ENCODE measurements at regions not wholly inside any gene's neighbourhood (a gene's known extent, or its start where the extent isn't known, plus 50 kb on each side); places are given as distances from the start of the nearest gene placed in this dataset.

DNA sequence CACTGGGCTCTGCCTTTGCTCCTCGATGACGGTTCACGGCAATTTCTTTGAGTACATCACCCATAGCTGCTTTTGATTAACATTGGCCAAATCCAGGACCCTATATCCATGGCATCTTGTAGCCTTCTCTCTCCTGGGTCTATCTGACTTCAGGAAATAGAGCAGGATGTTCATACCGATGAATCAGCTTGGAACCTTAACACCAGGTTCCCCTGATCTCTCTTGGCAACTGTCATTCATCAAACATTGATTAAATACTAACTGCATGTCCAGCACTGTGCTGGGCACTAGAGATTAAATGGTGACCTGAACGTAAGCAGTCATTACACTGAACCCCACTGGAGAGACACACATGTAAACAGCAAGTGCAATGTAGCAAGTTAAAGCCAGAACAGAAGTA lies 77.0 kb upstream of the MED13L start:
- no peaks in the 10 kb centered on the region for H3K9me3 ChIP-seq (ENCODE audit: low read depth)
- no peaks in the 10 kb centered on the region for H3K79me2 ChIP-seq
- no peak for DNase-seq (ENCODE audit: low spot score)
- no peaks in the 10 kb centered on the region for H3K27me3 ChIP-seq
- H2AFZ ChIP-seq: no peak overlapping the region
- H4K20me1 ChIP-seq (ENCODE audit: insufficient read depth, poor library complexity, severe bottlenecking): no peaks in the 10 kb centered on the region
- no peaks in the 10 kb centered on the region for H3K36me3 ChIP-seq (replicated peaks; ENCODE audit: insufficient read depth, low read depth)
- 97% methylated on average over 5 of the region's 5 CpGs for WGBS (ENCODE audit: low lambda C conversion rate, missing lambda C conversion rate)
- H3K4me3 ChIP-seq: no peak overlapping the region
- no peak for TF ChIP-seq CTCF (IDR thresholded peaks at IDR 0.05; ENCODE audit: poor library complexity)
- TF ChIP-seq EZH2 (IDR thresholded peaks at IDR 0.05; ENCODE audit: borderline replicate concordance): no peak
- TF ChIP-seq EZH2phosphoT487 (IDR thresholded peaks at IDR 0.05; ENCODE audit: low read depth, severe bottlenecking, unreplicated experiment): no peak
- H3K9me2 ChIP-seq (replicated peaks; ENCODE audit: insufficient read depth): no peaks in the 10 kb centered on the region
- peaks cover 14% of the 10 kb centered on the region for H3K4me1 ChIP-seq (ENCODE audit: insufficient read depth)
- H3K27ac ChIP-seq: no peak overlapping the region
- no peak overlapping the region for H3K4me2 ChIP-seq

DNA sequence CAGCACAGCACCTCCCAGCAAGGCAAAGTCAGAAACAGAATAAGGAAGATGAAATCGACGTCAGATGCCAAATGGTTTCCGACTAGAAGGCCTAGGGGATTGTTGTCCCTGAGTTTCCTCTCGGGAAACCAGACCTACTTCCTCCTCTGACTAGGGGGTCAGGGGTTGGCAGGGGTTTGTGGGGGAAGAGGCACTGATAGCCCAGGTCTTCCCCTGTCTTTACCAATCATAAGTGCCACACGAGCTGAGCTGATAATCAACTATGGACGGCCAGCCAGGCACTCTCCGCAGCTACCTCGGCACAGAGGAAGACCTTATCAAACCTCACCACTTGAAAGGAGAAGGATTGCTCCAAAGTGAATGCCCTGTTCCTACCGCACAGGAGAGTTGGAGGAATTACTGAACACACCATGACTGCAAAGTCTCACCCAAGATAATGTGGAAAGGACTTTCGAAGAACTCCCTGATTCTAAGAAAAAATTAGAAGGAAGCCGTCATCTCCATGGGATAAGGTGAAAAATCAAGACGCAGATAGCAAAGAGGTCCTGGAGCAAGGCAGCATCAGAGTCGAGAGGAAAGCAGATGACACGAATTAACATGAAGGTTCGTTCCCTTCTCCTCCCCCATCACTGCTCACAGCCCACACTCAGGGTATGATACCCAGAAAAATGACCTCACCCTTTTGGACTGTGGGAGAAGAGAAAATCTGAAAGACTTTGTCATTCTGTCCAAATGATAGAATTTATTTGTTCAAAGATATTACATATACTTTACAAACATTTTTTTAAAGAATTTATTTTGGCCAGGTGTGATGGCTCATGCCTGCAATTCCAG lies 77.7 kb upstream of the MED13L start:
- peaks cover 18% of the 10 kb centered on the region for H3K4me1 ChIP-seq (ENCODE audit: insufficient read depth)
- no peak overlapping the region for H3K27ac ChIP-seq
- no peaks in the 10 kb centered on the region for H3K9me3 ChIP-seq (ENCODE audit: low read depth)
- no peaks in the 10 kb centered on the region for H3K9me2 ChIP-seq (replicated peaks; ENCODE audit: insufficient read depth)
- H3K27me3 ChIP-seq: no peaks in the 10 kb centered on the region
- no peaks in the 10 kb centered on the region for H4K20me1 ChIP-seq (ENCODE audit: insufficient read depth, poor library complexity, severe bottlenecking)
- no peak for DNase-seq (ENCODE audit: low spot score)
- no peaks in the 10 kb centered on the region for H3K79me2 ChIP-seq
- TF ChIP-seq CTCF (IDR thresholded peaks at IDR 0.05; ENCODE audit: poor library complexity): no peak
- TF ChIP-seq EZH2phosphoT487 (IDR thresholded peaks at IDR 0.05; ENCODE audit: low read depth, severe bottlenecking, unreplicated experiment): no peak
- no peak for TF ChIP-seq EZH2 (IDR thresholded peaks at IDR 0.05; ENCODE audit: borderline replicate concordance)
- no peak overlapping the region for H3K4me2 ChIP-seq
- no peak overlapping the region for H3K4me3 ChIP-seq
- 89% methylated on average over 15 of the region's 15 CpGs for WGBS (ENCODE audit: low lambda C conversion rate, missing lambda C conversion rate)
- H3K36me3 ChIP-seq (replicated peaks; ENCODE audit: insufficient read depth, low read depth): no peaks in the 10 kb centered on the region
- H2AFZ ChIP-seq: no peak overlapping the region

DNA sequence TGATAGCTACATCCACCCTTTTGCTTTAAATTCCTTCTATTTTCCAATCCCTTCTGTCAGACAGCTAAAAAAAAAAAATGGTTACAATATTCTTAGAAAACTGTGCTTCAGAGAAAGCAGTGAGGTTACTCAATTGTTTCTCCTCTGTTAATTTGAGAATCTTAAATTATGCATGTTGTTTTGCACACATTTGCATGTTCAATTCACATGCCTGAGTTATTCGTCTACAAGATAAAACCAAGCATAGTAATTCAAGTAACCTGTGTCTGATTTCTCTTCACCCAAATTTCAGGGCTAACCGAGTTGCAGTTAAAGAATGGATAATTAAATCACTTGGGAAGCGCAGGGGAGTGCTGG lies 81.0 kb upstream of the MED13L start:
- Histone ChIP-seq H3K27ac (peak overlapping the region; percentile 81), H3K36me3 (replicated peaks; ENCODE audit: insufficient read depth, low read depth) (no peaks in the 10 kb centered on the region), H3K79me2 (no peaks in the 10 kb centered on the region), H3K9me3 (ENCODE audit: low read depth) (no peaks in the 10 kb centered on the region), H4K20me1 (ENCODE audit: insufficient read depth, poor library complexity, severe bottlenecking) (no peaks in the 10 kb centered on the region), H3K4me2 (peak overlapping the region; percentile 55), H3K4me3 (no peak overlapping the region), H3K9me2 (replicated peaks; ENCODE audit: insufficient read depth) (no peaks in the 10 kb centered on the region), H2AFZ (peak overlapping the region; percentile 31), H3K4me1 (ENCODE audit: insufficient read depth) (peaks cover 18% of the 10 kb centered on the region), H3K27me3 (no peaks in the 10 kb centered on the region)
- DNase-seq (ENCODE audit: low spot score): no peak
- WGBS (ENCODE audit: low lambda C conversion rate, missing lambda C conversion rate): 57% methylated on average over 3 of the region's 3 CpGs
- TF ChIP-seq EZH2 (IDR thresholded peaks at IDR 0.05; ENCODE audit: borderline replicate concordance) (no peak), CTCF (IDR thresholded peaks at IDR 0.05; ENCODE audit: poor library complexity) (no peak), EZH2phosphoT487 (IDR thresholded peaks at IDR 0.05; ENCODE audit: low read depth, severe bottlenecking, unreplicated experiment) (no peak)

Measured in hepatocyte (in vitro differentiated cells).